Motor neuron (in vitro differentiated cells): ENCODE measurements at regions not wholly inside any gene's neighbourhood (a gene's known extent, or its start where the extent isn't known, plus 50 kb on each side); places are given as distances from the start of the nearest gene placed in this dataset.

ENCODE experiments used
- ATAC-seq, 8 experiments: fragments of 200-7000 bp; cut with Tn5 transposase; replicated peaks in 6 of 8; 2 replicates each; pipeline ENCODE4 v1.8.0; 2021; ENCODE audit warnings: mild to moderate bottlenecking in 8 of 8, moderate library complexity in 8 of 8
- H3K27ac ChIP-seq, 2 donors: fragments of 250-450 bp; sonication (Bioruptor Pico); 2 replicates each; pipeline ENCODE4 v1.9.0; 2021; ENCODE audit warnings: antibody characterized with exemption in 2 of 2, mild to moderate bottlenecking in 2 of 2, moderate library complexity in 1 of 2
- H3K4me1 ChIP-seq, 2 donors: fragments of 250-450 bp; sonication (Bioruptor Pico); replicated peaks in 1 of 2; 2 replicates each; pipeline ENCODE4 v1.6.1; 2021; ENCODE audit warnings: antibody characterized with exemption in 2 of 2, mild to moderate bottlenecking in 2 of 2, moderate library complexity in 1 of 2
- H3K4me3 ChIP-seq, 5 donors: fragments of 250-450 bp; sonication (Bioruptor Pico); 2 replicates each; pipeline ENCODE4 v1.9.0; 2021; ENCODE audit warnings: antibody characterized with exemption in 5 of 5, mild to moderate bottlenecking in 5 of 5, moderate library complexity in 4 of 5
- WGBS, 10 experiments: fragments of 450-650 bp; shearing (Covaris generic); methylation state at CpG; one replicate each; pipeline ENCODE4 v1.0.0; 2022; 5-methylcytosine and 5-hydroxymethylcytosine counted together
- in situ Hi-C, 9 experiments: fragments of 400-800 bp; cut with MboI; loops; one replicate each; pipeline ENCODE4 v1.15.0; 2021; ENCODE audit warnings: low sequenced_read_pairs in 9 of 9, low pct_unique_long_range_greater_than_20kb in 2 of 9; ENCODE audit not compliant: unreplicated experiment in 9 of 9

GRCh38 chr2:153770359-153770991, 101.2 kb upstream of the GALNT13 start:
- Histone ChIP-seq H3K4me3 (no peak overlapping the region), H3K4me1 (no peaks in the 10 kb centered on the region), H3K27ac (no peak overlapping the region)
- ATAC-seq: peak in 3 of 8 experiments; percentile 51 to 61 (median 54)
- WGBS, 10 experiments: 0 to 70% (median 57%) methylated on average over 1 to 4 of the region's 4 CpGs; no CpG with 5 or more reads in 4 of the 10 experiments
- in situ Hi-C loops: no loop called here

- WGBS, 10 experiments: 8 to 100% (median 90%) methylated on average over 1 to 2 of the region's 2 CpGs; no CpG with 5 or more reads in 4 of the 10 experiments
- H3K4me3 ChIP-seq: no peak overlapping the region
Measured at GRCh38 chr2:153780241-153780640, 91.5 kb upstream of the GALNT13 start.

GRCh38 chr2:153786016-153786415, 85.7 kb upstream of the GALNT13 start:
- peak in 1 of 8 experiments; percentile 21 for ATAC-seq
- in situ Hi-C loops: no loop called here
- Histone ChIP-seq H3K4me3 (no peak overlapping the region), H3K27ac (no peak overlapping the region), H3K4me1 (no peaks in the 10 kb centered on the region)
- 50 to 100% (median 85%) methylated on average over 1 to 2 of the region's 5 CpGs; no CpG with 5 or more reads in 4 of the 10 experiments for WGBS, 10 experiments

More at GRCh38 chr2:153780241-153780640, 91.5 kb upstream of the GALNT13 start:
- no peak overlapping the region for H3K27ac ChIP-seq
- H3K4me1 ChIP-seq: peaks cover 0 to 3% of the 10 kb centered on the region in 2 donors
- no peak for ATAC-seq
- in situ Hi-C loops: no loop called here

- H3K27ac ChIP-seq: no peak overlapping the region
- ATAC-seq: no peak
- no peaks in the 10 kb centered on the region for H3K4me1 ChIP-seq
- 50 to 100% (median 86%) methylated on average over 1 of the region's 1 CpG; no CpG with 5 or more reads in 2 of the 10 experiments for WGBS, 10 experiments
- in situ Hi-C loops: no loop called here
- H3K4me3 ChIP-seq: no peak overlapping the region
Measured at GRCh38 chr2:153787612-153788011, 84.1 kb upstream of the GALNT13 start.

- in situ Hi-C loops: no loop called here
- Histone ChIP-seq H3K27ac (no peak overlapping the region), H3K4me1 (peaks cover 0 to 4% of the 10 kb centered on the region in 2 donors), H3K4me3 (no peak overlapping the region)
- no peak for ATAC-seq
Measured at GRCh38 chr2:153802671-153803070, 69.1 kb upstream of the GALNT13 start.

GRCh38 chr2:153808679-153809078, 63.0 kb upstream of the GALNT13 start:
- in situ Hi-C loops: no loop called here
- peaks cover 0 to 10% of the 10 kb centered on the region in 2 donors for H3K4me1 ChIP-seq
- no peak overlapping the region for H3K4me3 ChIP-seq
- peak in 1 of 8 experiments; percentile 42 for ATAC-seq
- H3K27ac ChIP-seq: no peak overlapping the region

GRCh38 chr2:153811516-153811915, 60.2 kb upstream of the GALNT13 start:
- ATAC-seq: no peak
- in situ Hi-C loops: no loop called here
- 17 to 67% (median 40%) methylated on average over 1 of the region's 1 CpG; no CpG with 5 or more reads in 3 of the 10 experiments for WGBS, 10 experiments
- H3K4me1 ChIP-seq: peaks cover 0 to 10% of the 10 kb centered on the region in 2 donors
- no peak overlapping the region for H3K27ac ChIP-seq
- H3K4me3 ChIP-seq: no peak overlapping the region

- in situ Hi-C loops: no loop called here
- WGBS, 10 experiments: 14 to 100% (median 78%) methylated on average over 1 of the region's 1 CpG; no CpG with 5 or more reads in 1 of the 10 experiments
- peak in 3 of 8 experiments; percentile 77 to 86 (median 79) for ATAC-seq
- H3K27ac ChIP-seq: no peak overlapping the region
- H3K4me3 ChIP-seq: no peak overlapping the region
- H3K4me1 ChIP-seq: peaks cover 0 to 10% of the 10 kb centered on the region in 2 donors
Measured at GRCh38 chr2:153812632-153813031, 59.1 kb upstream of the GALNT13 start.

- WGBS, 10 experiments: 20 to 79% methylated on average over 1 to 2 of the region's 6 CpGs; no CpG with 5 or more reads in 8 of the 10 experiments
- in situ Hi-C loops: no loop called here
- H3K4me3 ChIP-seq: no peak overlapping the region
- H3K27ac ChIP-seq: no peak overlapping the region
- no peak for ATAC-seq
- H3K4me1 ChIP-seq: no peaks in the 10 kb centered on the region
Measured at GRCh38 chr2:153818242-153818641, 53.5 kb upstream of the GALNT13 start.

GRCh38 chr2:153819074-153819473, 52.6 kb upstream of the GALNT13 start:
- H3K4me3 ChIP-seq: no peak overlapping the region
- no peak overlapping the region for H3K27ac ChIP-seq
- H3K4me1 ChIP-seq: no peaks in the 10 kb centered on the region
- WGBS, 10 experiments: 0 to 67% (median 50%) methylated on average over 1 of the region's 1 CpG; no CpG with 5 or more reads in 5 of the 10 experiments
- in situ Hi-C loops: no loop called here
- peak in 2 of 8 experiments; percentile 74 to 75 for ATAC-seq

GRCh38 chr2:153819501-153819900, 52.2 kb upstream of the GALNT13 start:
- H3K27ac ChIP-seq: no peak overlapping the region

More at GRCh38 chr2:153819501-153819900, 52.2 kb upstream of the GALNT13 start:
- Histone ChIP-seq H3K4me1 (no peaks in the 10 kb centered on the region), H3K4me3 (no peak overlapping the region)
- peak in 3 of 8 experiments; percentile 53 to 57 (median 54) for ATAC-seq
- in situ Hi-C loops: no loop called here
